GM12892 (cell line): ENCODE measurements at regions not wholly inside any gene's neighbourhood (a gene's known extent, or its start where the extent isn't known, plus 50 kb on each side); places are given as distances from the start of the nearest gene placed in this dataset.

Experiments
- DNase-seq: peaks from one replicate; pipeline ENCODE4 v3.0.0; 2011; ENCODE audit not compliant: insufficient read length
- FAIRE-seq: peaks from 2 replicates; lab custom pipeline; 2011; peaks lifted over from hg19 to GRCh38; lab: Jason Lieb, UNC
- POLR2A ChIP-seq: IDR thresholded peaks from 2 replicates; pipeline ENCODE4 v1.6.1; 2011; ENCODE audit warnings: low read depth, low read length, control low read depth
- POLR2AphosphoS5 ChIP-seq: IDR thresholded peaks from 2 replicates; pipeline ENCODE4 v1.6.1; 2011; ENCODE audit warnings: low read depth, low read length, control low read depth
- TAF1 ChIP-seq: IDR thresholded peaks from 2 replicates; pipeline ENCODE4 v1.6.1; 2011; ENCODE audit warnings: low read depth, mild to moderate bottlenecking, control low read depth, low read length, borderline replicate concordance

- FAIRE-seq: no peak
- no peak for DNase-seq
- TF ChIP-seq POLR2A: no peak
- no peak for TF ChIP-seq POLR2AphosphoS5
- TF ChIP-seq TAF1: no peak
Measured at GRCh38 chr1:114216431-114217173, 62.9 kb upstream of the SYT6 start.

- no peak for DNase-seq
- FAIRE-seq: no peak
- TF ChIP-seq POLR2AphosphoS5 (no peak), TAF1 (no peak), POLR2A (no peak)
Measured at GRCh38 chr1:114215436-114215835, 61.8 kb upstream of the SYT6 start.

GRCh38 chr1:114214016-114214415 lies 60.3 kb upstream of the SYT6 start:
- no peak for TF ChIP-seq POLR2AphosphoS5
- no peak for TF ChIP-seq POLR2A
- no peak for TF ChIP-seq TAF1
- DNase-seq: no peak
- no peak for FAIRE-seq

- DNase-seq: no peak
- FAIRE-seq: no peak
- TF ChIP-seq POLR2AphosphoS5 (no peak), POLR2A (no peak), TAF1 (no peak)
Measured at GRCh38 chr1:114209971-114210370, 56.3 kb upstream of the SYT6 start.

- TF ChIP-seq POLR2AphosphoS5 (no peak), POLR2A (no peak), TAF1 (no peak)
- FAIRE-seq (no peak), DNase-seq (no peak)
Measured at GRCh38 chr1:114208714-114209113, 55.0 kb upstream of the SYT6 start.

GRCh38 chr1:114208106-114208505 lies 54.4 kb upstream of the SYT6 start:
- DNase-seq: no peak
- no peak for FAIRE-seq
- no peak for TF ChIP-seq TAF1
- no peak for TF ChIP-seq POLR2A
- TF ChIP-seq POLR2AphosphoS5: no peak

GRCh38 chr1:114207635-114208034 lies 54.0 kb upstream of the SYT6 start:
- no peak for FAIRE-seq
- TF ChIP-seq TAF1: no peak
- no peak for TF ChIP-seq POLR2AphosphoS5
- TF ChIP-seq POLR2A: no peak
- DNase-seq: no peak

GRCh38 chr1:114206392-114206791 lies 52.7 kb upstream of the SYT6 start:
- DNase-seq (no peak), FAIRE-seq (no peak)
- no peak for TF ChIP-seq POLR2AphosphoS5
- TF ChIP-seq POLR2A: no peak
- no peak for TF ChIP-seq TAF1

- TF ChIP-seq POLR2A: no peak
- TF ChIP-seq TAF1: no peak
- no peak for TF ChIP-seq POLR2AphosphoS5
- no peak for DNase-seq
- no peak for FAIRE-seq
Measured at GRCh38 chr1:114203595-114204128, 50.0 kb upstream of the SYT6 start.
